SHP77 (cell line): ENCODE measurements at regions not wholly inside any gene's neighbourhood (a gene's known extent, or its start where the extent isn't known, plus 50 kb on each side); places are given as distances from the start of the nearest gene placed in this dataset.
"Not testable (repeated sequence)": the region's sequence is repeated elsewhere in the genome, so short reads cannot be mapped to it uniquely, and the experiment has no call there.

Experiments
- DNase-seq, 2 experiments: peaks; one replicate each; lab custom pipeline; 2025; lab: John Stamatoyannopoulos, UW

DNA sequence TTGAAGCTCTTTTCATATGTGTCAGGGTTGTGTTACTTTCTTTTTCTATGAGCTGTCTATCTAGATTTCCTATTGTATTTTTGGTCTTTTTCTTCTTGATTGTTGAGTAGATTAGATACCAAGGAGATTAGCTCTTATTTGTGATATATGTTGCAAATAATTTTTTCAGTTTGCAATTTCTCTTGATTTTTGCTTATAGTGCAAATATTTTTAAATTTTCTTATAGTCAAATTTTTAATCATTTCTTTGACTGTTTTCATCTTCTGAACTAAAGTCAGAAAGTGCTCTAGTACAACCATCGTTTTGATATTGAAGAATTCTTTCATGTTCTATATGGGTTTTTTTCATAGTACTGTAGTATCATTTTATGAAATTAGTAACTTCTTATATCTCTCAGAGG lies 193.7 kb downstream of the OSTF1 start:
- DNase-seq, result no peak

DNA sequence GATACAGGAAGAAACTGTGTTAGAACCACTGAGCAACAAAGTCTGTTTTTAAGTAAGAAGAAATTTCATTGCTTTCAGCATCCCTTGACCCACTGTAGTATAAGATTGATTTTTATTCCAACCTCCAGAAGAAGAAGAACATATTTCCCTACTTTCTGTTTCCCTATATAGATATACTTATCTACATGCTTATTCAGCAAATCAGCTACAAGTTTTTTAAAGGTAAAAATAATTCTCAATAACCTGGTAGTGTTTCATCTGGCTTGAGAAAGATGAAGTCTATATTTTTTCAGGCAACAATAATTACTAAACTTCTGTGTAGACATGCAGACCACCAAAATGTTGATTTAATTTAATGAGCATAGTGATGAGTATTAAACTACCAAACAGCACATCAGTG lies 201.0 kb downstream of the OSTF1 start:
- DNase-seq, result no peak

- DNase-seq, result no peak
Observed at GRCh38 chr9:75299324-75299723, 211.0 kb downstream of the OSTF1 start.

DNA sequence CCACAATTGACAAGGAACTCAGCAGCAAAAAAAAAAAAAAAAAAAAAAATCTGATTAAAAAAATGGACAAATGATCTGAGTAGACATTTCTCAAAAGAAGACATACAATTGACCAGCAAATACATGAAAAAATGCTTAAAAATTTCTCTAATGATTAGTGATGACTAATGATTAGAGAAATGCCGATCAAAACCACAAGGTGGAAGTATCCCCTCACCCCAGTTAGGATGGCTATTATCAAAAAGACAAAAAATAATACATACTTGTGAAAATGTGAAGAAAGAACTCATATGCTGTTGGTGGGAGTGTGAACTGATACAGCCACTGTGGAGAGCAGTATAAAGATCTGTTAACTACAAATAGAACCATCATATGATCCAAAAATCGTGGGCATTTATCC lies 245.3 kb downstream of the OSTF1 start:
- DNase-seq, result no peak

DNA sequence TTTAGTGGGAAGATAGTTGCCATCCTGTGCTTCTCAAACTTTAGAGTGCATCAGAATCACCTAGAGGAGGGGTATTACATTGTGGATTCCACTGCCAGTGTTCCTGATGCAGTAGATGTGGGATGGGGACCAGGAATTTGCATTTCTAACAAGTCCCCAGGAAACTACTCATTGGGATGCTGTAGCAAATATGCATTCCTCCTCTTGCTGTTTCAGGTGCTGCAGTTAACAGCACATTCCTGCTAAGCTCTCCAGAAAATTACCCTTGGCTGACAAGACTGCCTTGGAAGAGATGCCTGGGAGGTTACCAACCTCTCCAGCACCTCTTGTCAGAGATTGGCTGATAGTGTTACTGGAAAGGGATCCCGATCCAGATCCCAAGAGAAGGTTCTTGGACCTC lies 270.5 kb downstream of the OSTF1 start:
- no peak for DNase-seq

GRCh38 chr9:75359638-75360037 lies 271.3 kb downstream of the OSTF1 start:
- DNase-seq, result no peak

- no peak for DNase-seq
Observed at GRCh38 chr9:75360252-75360651, 271.9 kb downstream of the OSTF1 start.

GRCh38 chr9:75362446-75362845 lies 274.1 kb downstream of the OSTF1 start:
- DNase-seq, result not testable (repeated sequence)

GRCh38 chr9:75365196-75365595 lies 276.9 kb downstream of the OSTF1 start:
- no peak for DNase-seq

DNA sequence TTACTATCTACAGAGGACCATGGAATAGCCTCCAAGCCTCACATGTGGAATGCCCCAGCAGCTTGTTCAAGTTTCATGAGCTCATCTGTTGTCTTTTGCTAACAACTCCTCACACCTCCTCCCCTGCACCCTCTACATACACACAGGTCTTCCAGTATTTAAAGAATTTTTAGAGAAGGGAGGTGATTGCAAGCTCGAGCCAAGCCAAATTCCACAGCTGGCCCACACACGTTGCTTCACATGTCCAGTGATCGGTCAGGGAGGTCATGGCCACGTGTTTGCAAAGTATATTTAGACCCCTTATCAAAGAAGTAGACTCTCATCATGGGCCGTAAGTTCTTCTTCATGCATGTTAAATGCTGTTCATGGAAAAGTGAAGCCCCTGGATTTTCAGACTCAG lies 281.7 kb downstream of the OSTF1 start:
- no peak for DNase-seq

GRCh38 chr9:75372499-75373268 lies 284.4 kb downstream of the OSTF1 start:
- DNase-seq, result no peak

DNA sequence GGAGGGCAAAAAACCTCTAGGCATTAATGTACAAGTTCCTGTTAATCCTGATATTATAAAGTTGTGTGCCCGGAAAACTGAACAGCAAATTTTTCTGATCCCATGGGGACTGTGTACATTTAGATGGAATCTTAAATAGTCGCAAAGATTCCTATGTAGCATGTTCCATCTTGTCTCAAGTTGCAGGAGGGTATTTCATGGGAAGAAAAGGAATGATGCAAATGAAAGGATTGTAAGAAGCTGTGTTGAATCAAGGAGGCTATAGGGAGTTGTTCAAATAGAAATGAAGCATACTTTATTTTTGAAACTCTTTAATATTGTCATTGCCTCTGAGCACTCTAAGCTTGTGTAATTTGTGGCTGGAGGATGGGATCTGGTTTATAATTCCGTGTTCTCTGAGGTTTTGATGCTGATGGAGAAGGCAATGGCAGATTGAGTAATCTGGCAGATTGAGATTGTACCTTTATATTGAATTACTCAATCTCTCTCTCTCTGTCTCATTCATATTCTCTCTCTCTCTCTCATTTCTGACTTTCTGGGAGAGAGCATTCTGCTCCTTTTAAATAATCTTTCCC lies 288.5 kb downstream of the OSTF1 start:
- DNase-seq, result no peak

GRCh38 chr9:75378036-75378435 lies 289.7 kb downstream of the OSTF1 start:
- peak; percentile 11 to 62 for DNase-seq

DNA sequence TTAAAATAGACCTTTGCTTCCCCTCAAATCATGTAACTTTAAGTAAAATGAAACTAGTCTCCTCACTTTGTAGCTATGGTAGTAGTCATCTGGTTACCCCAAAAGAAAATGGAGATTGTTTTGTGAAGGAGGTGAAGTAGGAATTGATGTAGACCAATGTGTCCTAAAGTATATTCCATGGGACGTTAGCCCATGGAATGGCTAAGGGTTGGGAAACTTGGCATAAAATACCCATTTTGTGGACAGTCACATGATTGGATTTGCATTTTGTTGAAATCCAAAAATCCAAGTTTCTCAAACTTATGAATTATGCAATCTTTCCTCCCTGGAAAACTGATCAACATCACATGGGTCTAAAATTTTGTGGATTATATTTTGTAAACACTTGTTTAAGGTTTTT lies 290.6 kb downstream of the OSTF1 start:
- DNase-seq, result no peak

- no peak for DNase-seq
Observed at GRCh38 chr9:75382126-75382525, 293.8 kb downstream of the OSTF1 start.

- not testable (repeated sequence) for DNase-seq
Observed at GRCh38 chr9:75383420-75384034, 295.2 kb downstream of the OSTF1 start.

DNA sequence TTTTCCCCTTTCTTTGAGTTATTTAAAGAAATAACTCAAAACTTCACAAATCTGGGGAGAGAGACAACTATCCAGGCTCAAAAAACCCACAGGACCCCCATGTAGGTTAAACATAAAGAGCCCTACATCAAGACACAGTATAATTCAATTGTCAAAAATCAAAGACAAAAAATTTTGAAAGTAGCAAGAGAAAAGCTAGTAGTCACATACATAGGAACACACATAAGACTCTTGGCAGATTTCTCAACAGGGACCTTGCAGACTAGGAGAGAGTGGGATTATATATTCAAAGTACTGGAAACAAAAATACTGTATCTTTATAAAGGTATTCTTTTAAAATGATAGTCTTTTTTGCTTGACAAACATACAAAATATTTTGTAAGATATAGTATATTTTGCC lies 296.9 kb downstream of the OSTF1 start:
- DNase-seq, result no peak

DNA sequence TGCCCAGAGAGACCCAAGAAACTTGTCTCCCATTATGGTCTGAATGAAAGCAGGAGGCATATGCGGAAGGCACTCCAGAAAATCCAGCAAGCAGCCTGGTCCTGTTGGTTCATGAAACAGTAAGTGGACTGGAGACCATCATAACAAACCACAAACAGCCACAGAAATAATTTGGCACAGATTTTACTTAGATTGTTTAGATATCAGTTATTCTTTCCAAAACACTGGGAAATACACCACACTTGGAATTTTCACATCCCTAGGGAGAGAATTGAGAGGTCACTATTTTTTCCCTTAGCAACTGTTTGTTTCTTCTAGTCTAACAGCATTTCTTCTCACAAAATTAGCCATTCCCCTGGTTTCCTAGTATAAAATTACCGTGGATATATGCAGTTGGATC lies 300.8 kb downstream of the OSTF1 start:
- DNase-seq, result no peak

- DNase-seq, result no peak
Observed at GRCh38 chr9:75390951-75391350, 302.6 kb downstream of the OSTF1 start.

DNA sequence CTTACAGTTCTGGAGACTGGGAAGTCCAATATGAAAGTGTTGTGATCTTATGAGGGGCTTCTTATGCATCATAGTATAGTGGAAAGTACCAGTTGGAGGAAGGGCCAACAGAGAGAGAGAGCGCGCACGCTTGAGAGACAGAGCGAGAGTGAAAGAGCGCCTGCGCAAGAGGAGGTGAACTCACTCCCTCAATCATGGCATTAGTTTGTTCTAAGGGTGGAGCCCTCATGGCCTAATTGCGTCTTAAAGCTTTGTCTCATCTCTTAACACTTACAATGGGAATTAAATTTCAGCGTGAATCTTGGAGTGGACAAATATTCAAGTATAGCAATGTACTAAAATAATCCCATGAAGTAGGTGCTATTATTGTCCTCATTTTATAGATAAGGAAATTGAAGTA lies 303.2 kb downstream of the OSTF1 start:
- no peak for DNase-seq

DNA sequence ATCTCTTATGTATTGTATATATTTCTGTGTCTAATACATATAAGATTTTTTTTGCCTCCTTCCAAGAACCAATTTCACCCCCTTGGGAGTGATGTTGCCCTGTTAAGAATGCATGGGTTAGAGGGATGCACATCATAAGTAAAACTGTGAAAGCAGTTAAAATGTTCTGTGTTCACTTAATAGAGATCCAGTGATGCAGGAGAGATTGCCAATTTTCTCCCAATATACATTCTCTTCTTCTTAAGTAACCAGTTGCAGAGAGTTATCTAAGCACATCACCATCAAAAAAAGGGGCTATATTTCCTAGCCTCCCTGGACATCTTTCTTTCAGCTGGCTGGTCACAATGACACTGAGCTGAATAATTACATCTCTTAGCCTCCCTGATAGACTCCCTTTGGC lies 307.0 kb downstream of the OSTF1 start:
- no peak for DNase-seq

GRCh38 chr9:75397836-75398235 lies 309.5 kb downstream of the OSTF1 start:
- no peak for DNase-seq

DNA sequence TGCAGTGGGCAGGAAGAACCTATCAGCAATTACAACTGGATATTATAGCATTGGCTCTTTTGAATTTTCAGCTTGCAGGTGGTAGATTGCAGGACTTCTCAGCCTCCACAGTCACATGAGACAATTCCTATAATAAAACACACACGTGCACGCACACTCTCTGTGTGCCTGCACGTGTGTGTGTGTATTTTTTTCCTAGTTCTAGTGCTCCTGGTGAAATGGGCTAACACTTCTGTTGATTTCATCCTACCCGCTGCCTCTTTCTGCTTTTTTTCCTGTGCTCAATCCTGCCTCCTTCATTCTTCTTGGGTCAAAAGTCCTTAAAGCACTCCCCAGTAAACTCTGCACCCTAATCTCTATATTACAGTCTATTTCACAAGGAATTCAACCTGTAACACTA lies 320.1 kb downstream of the OSTF1 start:
- DNase-seq, result no peak

DNA sequence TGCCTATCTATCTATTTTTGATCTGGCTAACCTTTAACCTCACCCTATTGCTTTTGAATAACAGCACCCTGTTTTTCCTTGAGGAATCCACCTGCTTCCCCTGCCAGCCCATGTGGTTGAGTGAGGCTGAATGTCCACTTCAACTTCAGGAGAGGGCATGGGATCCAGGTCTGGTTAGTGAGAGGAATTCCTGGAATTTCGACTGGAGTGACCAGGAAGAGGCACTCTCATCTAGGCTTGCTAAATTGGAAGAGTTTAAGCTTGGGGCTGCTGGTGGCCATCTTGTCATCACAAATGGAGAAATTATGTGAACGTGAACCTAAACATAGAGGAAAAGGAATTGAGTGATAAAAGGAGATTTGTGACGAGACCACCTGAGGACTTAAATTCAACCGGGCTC lies 322.1 kb downstream of the OSTF1 start:
- DNase-seq, result no peak
